A549 (cell line): ENCODE measurements at regions not wholly inside any gene's neighbourhood (a gene's known extent, or its start where the extent isn't known, plus 50 kb on each side); places are given as distances from the start of the nearest gene placed in this dataset.

Source experiments
- ATAC-seq, 2 experiments: fragments of 200-7000 bp in 1 of 2; fragments of >200 bp in 1 of 2; cut with Nextera tagmentation in 1 of 2; cut with Tn5 transposase in 1 of 2; 3 replicates each; pipeline versions ENCODE4 v1.8.0 to v1.9.1; 2018 to 2020; ENCODE audit warnings: mild to moderate bottlenecking in 1 of 2, moderate library complexity in 1 of 2
- CTCF ChIA-PET: fragments of 300-600 bp; sonication (Branson Sonifier 250); formaldehyde crosslinking; extraction: SDS; loops from one replicate; lab custom pipeline; 2021; ENCODE audit warnings: antibody characterized with exemption, inconsistent platforms; lab: Yijun Ruan, JAX
- POLR2A ChIA-PET: fragments of 350-600 bp; formaldehyde crosslinking; extraction: SDS; loops from one replicate; lab custom pipeline; 2021; ENCODE audit warnings: antibody characterized with exemption, inconsistent platforms; lab: Yijun Ruan, JAX
- DNase-seq, 2 experiments: peaks; one replicate each; pipeline versions ENCODE4 v3.0.0 to v3.0.0-alpha.2; 2011 to 2016; ENCODE audit warnings: low read depth in 1 of 2, low spot score in 1 of 2
- FAIRE-seq: peaks from 2 replicates; lab custom pipeline; 2011; peaks lifted over from hg19 to GRCh38; lab: Jason Lieb, UNC
- H3K27ac ChIP-seq, 2 experiments: fragments of >200 bp; sonication (Bioruptor Twin); formaldehyde crosslinking; 3 replicates each; pipeline ENCODE4 v1.5.1; 2016 to 2017
- H3K4me1 ChIP-seq: fragments of >200 bp; sonication (Bioruptor Twin); formaldehyde crosslinking; 3 replicates; pipeline ENCODE4 v1.6.1; 2016
- H3K4me2 ChIP-seq: fragments of >200 bp; sonication (Bioruptor Twin); formaldehyde crosslinking; 3 replicates; pipeline ENCODE4 v1.6.1; 2016
- H3K4me3 ChIP-seq: fragments of >200 bp; sonication (Bioruptor Twin); formaldehyde crosslinking; 3 replicates; pipeline ENCODE4 v1.5.1; 2016
- H3K9me3 ChIP-seq: fragments of >200 bp; sonication (Bioruptor Twin); formaldehyde crosslinking; 3 replicates; pipeline ENCODE4 v1.6.1; 2016
- CBX8 ChIP-seq: fragments of 200-600 bp; sonication (generic); IDR thresholded peaks from 2 replicates; pipeline ENCODE4 v1.6.1; 2016
- CEBPB ChIP-seq, 2 experiments: fragments of >200 bp in 1 of 2; sonication (Bioruptor Twin) in 1 of 2; formaldehyde crosslinking in 1 of 2; IDR thresholded peaks; 2 replicates each; pipeline ENCODE4 v1.6.1; 2012 to 2016
- CHD2 ChIP-seq: fragments of 150-350 bp; IDR thresholded peaks from 2 replicates; pipeline ENCODE4 v1.6.1; 2014; ENCODE audit warnings: low read length; ENCODE audit not compliant: partially characterized antibody
- CHD4 ChIP-seq: fragments of 200-600 bp; sonication (generic); IDR thresholded peaks from 2 replicates; pipeline ENCODE4 v1.6.1; 2016; ENCODE audit warnings: antibody characterized with exemption, mild to moderate bottlenecking, borderline replicate concordance
- E2F6 ChIP-seq: IDR thresholded peaks from 2 replicates; pipeline ENCODE4 v1.6.1; 2012; ENCODE audit warnings: low read depth, borderline replicate concordance
- EHMT2 ChIP-seq: fragments of 200-600 bp; sonication (generic); IDR thresholded peaks from 2 replicates; pipeline ENCODE4 v1.6.1; 2016; ENCODE audit warnings: antibody characterized with exemption, low read depth, mild to moderate bottlenecking, moderate library complexity
- ELK1 ChIP-seq: fragments of 150-350 bp; IDR thresholded peaks from 2 replicates; pipeline ENCODE4 v1.6.1; 2014; ENCODE audit warnings: low read depth, mild to moderate bottlenecking, low read length
- EP300 ChIP-seq, 2 experiments: fragments of >200 bp; sonication (Bioruptor Twin); formaldehyde crosslinking; IDR thresholded peaks; 2 replicates in 1 of 2; 3 replicates in 1 of 2; pipeline ENCODE4 v1.6.1; 2016 to 2017
- FOSB ChIP-seq: fragments of 250-450 bp; sonication (Bioruptor Pico); IDR thresholded peaks from 2 replicates; pipeline ENCODE4 v1.5.0; 2020; ENCODE audit warnings: mild to moderate bottlenecking, moderate library complexity
- HEYL ChIP-seq: fragments of 250-450 bp; sonication (Bioruptor Pico); IDR thresholded peaks from 2 replicates; pipeline ENCODE4 v1.8.0; 2021; ENCODE audit warnings: mild to moderate bottlenecking, moderate library complexity
- HMGXB4 ChIP-seq: fragments of 250-450 bp; sonication (Bioruptor Pico); IDR thresholded peaks from 2 replicates; pipeline ENCODE4 v1.5.0; 2021; ENCODE audit warnings: mild to moderate bottlenecking, moderate library complexity, borderline replicate concordance
- HOXB5 ChIP-seq: fragments of 250-450 bp; sonication (Bioruptor Pico); IDR thresholded peaks from 2 replicates; pipeline ENCODE4 v1.5.0; 2020; ENCODE audit warnings: mild to moderate bottlenecking, moderate library complexity
- JUN ChIP-seq, 2 experiments: fragments of >200 bp; sonication (Bioruptor Twin); formaldehyde crosslinking; IDR thresholded peaks; 2 replicates in 1 of 2; 3 replicates in 1 of 2; pipeline ENCODE4 v1.6.1; 2016 to 2017
- JUNB ChIP-seq: fragments of >200 bp; sonication (Bioruptor Twin); formaldehyde crosslinking; IDR thresholded peaks from 2 replicates; pipeline ENCODE4 v1.6.1; 2016
- MAZ ChIP-seq: fragments of 150-350 bp; IDR thresholded peaks from 2 replicates; pipeline ENCODE4 v1.6.1; 2014; ENCODE audit warnings: antibody characterized with exemption, low read depth, low read length, borderline replicate concordance
- NFE2L2 ChIP-seq: fragments of 150-350 bp; conservative IDR thresholded peaks from 2 replicates; pipeline ENCODE4 v1.6.1; 2014; ENCODE audit warnings: low read length
- NPAS2 ChIP-seq: fragments of 250-450 bp; sonication (Bioruptor Pico); IDR thresholded peaks from 2 replicates; pipeline ENCODE4 v1.8.0; 2022; ENCODE audit warnings: mild to moderate bottlenecking, moderate library complexity, borderline replicate concordance
- PBX3 ChIP-seq: IDR thresholded peaks from 2 replicates; pipeline ENCODE4 v1.6.1; 2012
- PHF8 ChIP-seq: fragments of 200-600 bp; sonication (generic); IDR thresholded peaks from 2 replicates; pipeline ENCODE4 v1.6.1; 2016; ENCODE audit warnings: low read depth, mild to moderate bottlenecking, antibody characterized with exemption, moderate library complexity, borderline replicate concordance
- POLR2A ChIP-seq: IDR thresholded peaks from 2 replicates; pipeline ENCODE4 v1.6.1; 2012; ENCODE audit warnings: mild to moderate bottlenecking, low read length
- POLR2AphosphoS2 ChIP-seq: conservative IDR thresholded peaks from 2 replicates; pipeline ENCODE4 v1.6.1; 2012; ENCODE audit warnings: low read length, improper control_type of control experiment, inconsistent platforms
- RAD21 ChIP-seq, 2 experiments: fragments of >200 bp in 1 of 2; sonication (Bioruptor Twin) in 1 of 2; formaldehyde crosslinking in 1 of 2; IDR thresholded peaks in 1 of 2; conservative IDR thresholded peaks in 1 of 2; 2 replicates in 1 of 2; 3 replicates in 1 of 2; pipeline ENCODE4 v1.6.1; 2012 to 2018; ENCODE audit warnings: inconsistent platforms in 1 of 2
- RCOR1 ChIP-seq: fragments of 150-350 bp; IDR thresholded peaks from 2 replicates; pipeline ENCODE4 v1.6.1; 2014; ENCODE audit warnings: antibody characterized with exemption, low read length, low read depth
- RNF2 ChIP-seq: fragments of 200-600 bp; sonication (generic); IDR thresholded peaks from 2 replicates; pipeline ENCODE4 v1.6.1; 2016; ENCODE audit warnings: low read depth, mild to moderate bottlenecking, antibody characterized with exemption, moderate library complexity, borderline replicate concordance
- SMC3 ChIP-seq: fragments of >200 bp; sonication (Bioruptor Twin); formaldehyde crosslinking; IDR thresholded peaks from 3 replicates; pipeline ENCODE4 v1.6.1; 2018; ENCODE audit warnings: inconsistent platforms
- SREBF2 ChIP-seq: fragments of 450-650 bp; IDR thresholded peaks from 2 replicates; pipeline ENCODE4 v1.6.1; 2014; ENCODE audit warnings: mild to moderate bottlenecking, moderate library complexity
- TP53 ChIP-seq: fragments of 250-450 bp; sonication (Bioruptor Pico); IDR thresholded peaks from 2 replicates; pipeline ENCODE4 v1.5.0; 2021; ENCODE audit warnings: mild to moderate bottlenecking, moderate library complexity
- ZC3H11A ChIP-seq: fragments of 450-650 bp; IDR thresholded peaks from 2 replicates; pipeline ENCODE4 v1.6.1; 2014; ENCODE audit warnings: antibody characterized with exemption, mild to moderate bottlenecking
- ZNF302 ChIP-seq: fragments of 250-450 bp; sonication (Bioruptor Pico); IDR thresholded peaks from 2 replicates; pipeline ENCODE4 v1.9.0; 2021; ENCODE audit warnings: inconsistent platforms, mild to moderate bottlenecking, moderate library complexity
- WGBS: methylation state at CpG from one replicate; pipeline ENCODE4 v1.1.6; 2017; ENCODE audit errors: missing lambda C conversion rate; 5-methylcytosine and 5-hydroxymethylcytosine counted together

GRCh38 chr5:50967009-50967562 is 300.6 kb downstream of the PARP8 start:
- no peak overlapping the region for H3K27ac ChIP-seq
- no peaks in the 10 kb centered on the region; the same call in 2 of the 3 replicates for H3K9me3 ChIP-seq
- ChIA-PET CTCF (interaction anchor here (0.6 to 3.1 kb wide), 3 partner anchors 9 to 1690 kb away, joined by 4 to 20 read pairs (median 10); no protein-coding TSS in a partner anchor), POLR2A (no interaction called here)
- no peak for ATAC-seq
- peak overlapping the region; percentile 24; the same call in 1 of the 3 replicates for H3K4me2 ChIP-seq
- 32% methylated on average over 12 of the region's 12 CpGs for WGBS
- no peaks in the 10 kb centered on the region for H3K4me1 ChIP-seq
- DNase-seq: no peak
- TF ChIP-seq HMGXB4 (CRISPR knock-in tag) (no peak), FOSB (CRISPR knock-in tag) (no peak), RCOR1 (no peak), ZNF302 (CRISPR knock-in tag) (no peak), JUN (IDR thresholded peaks at IDR 0.05) (no peak), ELK1 (no peak), CBX8 (no peak), E2F6 (no peak), RAD21 (conservative IDR thresholded peaks at IDR 0.05 in 1 of 2, IDR thresholded peaks at IDR 0.05 in 1 of 2) (no peak), EHMT2 (no peak), PBX3 (no peak), CHD2 (no peak), TP53 (CRISPR knock-in tag) (no peak), RNF2 (no peak), SREBF2 (no peak), MAZ (no peak), HOXB5 (no peak), JUNB (no peak)
- TF ChIP-seq, all 56 proteins: peak for 0
- FAIRE-seq: no peak
- H3K4me3 ChIP-seq: no peak overlapping the region

- POLR2A ChIA-PET: no interaction called here
- Histone ChIP-seq H3K4me1 (no peaks in the 10 kb centered on the region), H3K4me3 (no peak overlapping the region), H3K9me3 (no peaks in the 10 kb centered on the region; the same call in 2 of the 3 replicates), H3K27ac (no peak overlapping the region), H3K4me2 (peak overlapping the region; percentile 24; the same call in 1 of the 3 replicates)
- no peak for DNase-seq
- TF ChIP-seq CEBPB (IDR thresholded peaks at IDR 0.05) (no peak), EP300 (IDR thresholded peaks at IDR 0.05) (no peak), JUNB (no peak), PHF8 (no peak), MAZ (no peak), HEYL (CRISPR knock-in tag) (no peak), POLR2AphosphoS2 (no peak), NFE2L2 (no peak), SMC3 (no peak), POLR2A (no peak), ZNF302 (CRISPR knock-in tag) (no peak), HOXB5 (no peak), RCOR1 (no peak), NPAS2 (CRISPR knock-in tag) (no peak), ZC3H11A (no peak), TP53 (CRISPR knock-in tag) (no peak), CHD4 (no peak)
- WGBS: 24% methylated on average over 18 of the region's 22 CpGs
- CTCF ChIA-PET: interaction anchor here (2.0 to 3.1 kb wide), 2 partner anchors 10 to 1689 kb away, joined by 10 to 20 read pairs; no protein-coding TSS in a partner anchor
- no peak for FAIRE-seq
- no peak for ATAC-seq
Measured at GRCh38 chr5:50967563-50968355, 301.3 kb downstream of the PARP8 start.
